HCEC 1CT (cell line): ENCODE measurements at regions not wholly inside any gene's neighbourhood (a gene's known extent, or its start where the extent isn't known, plus 50 kb on each side); places are given as distances from the start of the nearest gene placed in this dataset.
"Not testable (repeated sequence)": the region's sequence is repeated elsewhere in the genome, so short reads cannot be mapped to it uniquely, and the experiment has no call there.

Experiments
- DNase-seq: peaks from one replicate; pipeline ENCODE4 v3.0.0-alpha.2; 2017

DNA sequence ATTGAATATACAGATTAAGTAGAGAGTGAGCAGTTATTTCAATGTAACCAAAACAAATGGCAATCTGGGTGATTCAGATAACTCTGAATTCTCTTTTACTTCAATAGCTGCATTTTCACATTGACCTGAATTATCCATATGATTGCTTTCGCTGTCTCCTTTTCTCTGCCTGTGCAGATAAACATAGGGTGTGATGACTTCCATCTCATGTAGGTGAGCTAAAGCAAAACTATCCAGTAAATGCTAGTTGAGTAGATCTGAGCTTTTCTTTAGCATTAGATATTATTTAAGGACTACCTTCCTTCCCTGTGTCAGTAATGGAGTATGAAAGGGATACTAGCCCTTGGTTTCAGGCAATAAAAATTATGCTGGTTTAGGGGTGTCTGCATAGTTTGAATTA, 288.6 kb downstream of the OXSM start:
- no peak for DNase-seq

DNA sequence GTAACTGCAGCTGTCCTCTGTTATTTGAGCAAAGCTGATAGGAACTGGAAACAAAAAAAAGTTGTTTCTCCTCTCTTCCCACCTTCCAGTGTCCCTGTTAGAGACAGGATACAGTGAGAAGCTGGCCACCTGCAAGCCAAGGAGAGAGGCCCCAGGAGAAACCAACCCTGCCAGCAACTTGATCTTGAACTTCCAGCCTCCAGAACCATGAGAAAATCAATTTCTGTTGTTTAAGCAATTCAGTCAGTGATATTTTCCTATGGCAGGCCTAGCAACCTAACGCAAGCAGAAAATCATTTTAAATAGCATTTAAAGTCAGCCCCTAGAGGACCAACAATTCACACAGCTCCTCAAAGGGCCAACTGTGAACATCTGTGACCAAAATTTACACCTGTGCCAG, 291.3 kb downstream of the OXSM start:
- no peak for DNase-seq

DNA sequence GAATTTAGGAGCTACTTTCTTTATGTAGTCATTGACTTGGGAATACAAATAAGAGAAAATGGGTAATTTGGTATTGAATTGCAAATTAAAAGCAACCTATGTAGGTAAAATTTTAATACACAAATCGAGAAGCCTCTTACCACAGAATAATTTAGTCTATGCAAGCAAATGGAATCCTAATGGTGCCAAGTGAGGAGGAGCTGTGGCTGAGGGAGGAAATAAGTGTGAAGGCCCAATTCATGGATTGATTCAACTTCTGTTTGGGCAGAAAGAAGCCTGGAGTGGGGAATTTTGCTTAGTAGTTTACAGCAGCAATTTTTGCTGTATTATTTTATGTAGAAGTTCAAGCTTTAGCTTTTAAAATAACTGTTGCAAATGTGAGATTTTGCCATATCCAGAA, 291.9 kb downstream of the OXSM start:
- DNase-seq, result no peak

DNA sequence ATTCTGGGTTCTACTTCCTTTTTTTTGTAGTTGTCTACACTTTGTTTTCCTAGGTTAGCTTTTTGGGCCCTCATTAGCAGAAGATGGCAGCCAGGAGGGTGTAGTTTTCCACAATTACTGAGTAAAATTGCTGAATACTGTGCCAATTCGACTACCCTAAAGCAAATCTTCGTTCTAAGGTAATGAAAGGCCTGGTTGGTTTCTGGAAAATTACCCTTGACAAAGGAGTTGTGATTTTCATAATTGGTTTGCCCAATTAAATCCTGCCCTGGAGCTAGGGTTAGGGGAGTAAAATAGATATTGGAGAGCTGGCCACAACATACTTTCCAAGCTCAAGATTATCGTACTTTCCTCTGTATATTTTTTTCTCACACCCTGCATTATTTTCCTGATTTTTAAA, 293.0 kb downstream of the OXSM start:
- DNase-seq, result no peak

DNA sequence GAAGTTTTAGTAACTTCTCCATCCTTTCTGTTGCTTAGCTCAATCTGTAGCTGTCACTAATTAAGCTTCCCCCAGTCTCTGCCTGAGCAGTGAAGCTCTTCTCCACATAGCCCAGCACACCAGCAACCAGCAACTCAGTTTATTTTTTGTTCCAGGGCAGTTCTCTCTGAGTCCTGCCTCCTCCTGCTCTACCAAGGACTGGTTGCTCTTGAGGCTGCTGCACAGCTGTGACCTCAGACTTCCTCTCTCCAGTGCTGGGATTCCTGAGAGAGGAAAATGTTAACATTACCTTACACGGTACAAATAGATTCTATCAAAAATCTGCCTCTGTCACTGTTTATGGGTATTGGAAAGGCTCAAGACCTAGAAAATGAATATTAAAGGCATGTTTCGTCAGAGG, 294.7 kb downstream of the OXSM start:
- no peak for DNase-seq

DNA sequence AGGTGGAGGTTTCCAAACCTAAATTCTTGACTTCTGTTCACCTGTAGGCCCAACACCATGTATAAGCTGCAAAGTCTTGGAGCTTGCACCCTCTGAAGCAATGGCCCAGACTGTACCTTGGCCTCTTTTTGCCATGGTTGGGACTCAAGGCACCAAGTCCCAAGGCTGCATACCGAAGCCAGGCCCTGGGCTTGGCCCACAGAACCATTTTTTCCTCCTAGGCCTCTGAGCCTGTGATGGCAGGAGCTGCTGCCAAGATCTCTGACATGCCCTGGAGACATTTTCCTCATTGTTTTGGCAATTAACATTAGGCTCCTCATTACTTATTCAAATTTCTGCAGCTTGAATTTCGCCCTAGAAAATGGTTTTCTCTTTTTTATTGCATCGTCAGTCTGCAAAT, 297.9 kb downstream of the OXSM start:
- no peak for DNase-seq

DNA sequence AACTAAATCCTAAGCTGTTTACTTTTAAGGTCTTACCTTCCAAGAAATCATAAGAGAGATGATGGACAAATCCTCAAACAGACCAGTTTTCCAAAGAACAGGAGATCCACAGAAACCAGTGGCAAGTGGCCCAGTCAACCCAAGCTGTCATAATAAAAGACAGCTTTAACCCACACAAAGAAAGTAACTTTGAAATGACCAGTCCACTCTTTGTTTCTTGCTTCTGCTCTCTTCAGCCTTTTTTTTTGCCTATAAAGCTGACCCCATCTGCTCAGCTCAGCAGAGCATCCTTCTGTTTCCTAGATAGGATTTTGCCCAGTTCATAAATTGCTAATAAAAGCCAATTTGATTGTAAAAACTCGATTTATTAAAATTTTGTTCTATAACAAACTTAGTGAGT, 299.4 kb downstream of the OXSM start:
- DNase-seq, result no peak

DNA sequence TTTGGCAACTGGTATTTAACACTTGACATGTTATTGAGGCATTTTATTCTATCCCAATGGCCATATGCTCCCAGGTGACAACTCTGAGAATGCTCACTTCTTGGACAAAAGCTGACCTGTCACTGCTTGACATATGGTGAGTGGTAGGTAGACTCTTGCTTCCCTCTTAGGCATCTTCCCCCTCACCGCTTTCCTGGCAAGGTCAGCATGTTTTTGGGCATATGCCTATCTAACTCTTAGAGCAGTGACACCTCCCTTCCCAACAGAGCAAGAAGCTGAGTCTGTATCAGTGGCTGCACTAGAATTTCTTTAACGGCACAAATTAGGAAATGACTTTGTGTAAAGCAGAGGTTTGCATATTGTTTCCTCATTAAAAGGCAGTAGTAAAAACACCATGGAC, 300.7 kb downstream of the OXSM start:
- no peak for DNase-seq

DNA sequence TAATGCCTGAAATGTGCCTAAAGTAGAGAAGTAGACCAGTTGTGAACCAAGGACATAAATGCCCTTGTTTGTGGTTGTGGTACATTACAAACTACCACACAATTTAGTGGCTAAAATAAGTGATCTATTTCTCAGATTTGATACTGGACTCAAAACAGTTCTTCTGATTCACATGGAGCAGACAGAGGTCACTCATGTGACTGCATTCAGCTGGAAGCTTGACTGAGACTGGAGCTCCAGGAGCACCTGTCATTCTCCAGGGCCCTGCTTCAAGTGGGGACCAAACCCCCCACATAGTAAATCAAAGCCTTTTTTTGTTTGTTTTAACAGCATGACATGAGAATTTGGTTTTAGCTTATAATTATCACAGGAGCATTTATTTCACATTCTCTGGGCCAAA, 301.2 kb downstream of the OXSM start:
- no peak for DNase-seq

DNA sequence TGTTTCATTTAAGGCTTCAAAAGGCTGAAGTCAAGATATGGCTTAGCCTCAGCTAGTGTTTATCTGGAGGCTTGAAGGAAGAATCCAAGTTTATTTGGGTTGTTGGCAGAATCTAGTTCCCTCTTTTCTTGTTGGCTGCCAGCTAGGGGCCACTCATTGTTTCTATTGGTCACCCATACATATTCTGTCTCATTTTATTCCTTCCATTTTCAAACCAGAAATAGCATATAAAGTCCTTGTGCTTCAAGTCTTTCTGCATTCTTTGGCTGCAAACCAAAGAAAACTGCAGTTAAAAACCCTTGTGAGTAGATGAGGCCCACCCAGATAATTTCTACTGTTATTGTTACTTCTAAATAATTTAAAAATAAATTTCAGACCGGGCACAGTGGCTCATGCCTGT, 301.7 kb downstream of the OXSM start:
- no peak for DNase-seq

DNA sequence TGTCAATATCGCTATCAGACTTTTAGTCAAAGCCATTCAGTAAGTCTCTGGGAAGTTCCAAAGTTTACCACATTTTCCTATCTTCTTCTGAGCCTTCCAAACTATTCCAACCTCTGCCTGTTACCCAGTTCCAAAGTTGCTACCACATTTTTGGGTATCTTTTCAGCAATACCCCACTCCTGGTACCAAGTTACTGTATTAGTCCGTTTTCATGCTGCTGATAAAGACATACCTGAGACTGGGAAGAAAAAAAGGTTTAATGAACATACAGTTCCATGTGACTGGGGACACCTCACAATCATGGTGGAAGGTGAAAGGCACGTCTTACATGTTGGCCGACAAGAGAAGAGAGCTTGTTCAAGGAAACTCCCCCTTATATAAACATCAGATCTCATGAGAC, 307.2 kb downstream of the OXSM start:
- not testable (repeated sequence) for DNase-seq

DNA sequence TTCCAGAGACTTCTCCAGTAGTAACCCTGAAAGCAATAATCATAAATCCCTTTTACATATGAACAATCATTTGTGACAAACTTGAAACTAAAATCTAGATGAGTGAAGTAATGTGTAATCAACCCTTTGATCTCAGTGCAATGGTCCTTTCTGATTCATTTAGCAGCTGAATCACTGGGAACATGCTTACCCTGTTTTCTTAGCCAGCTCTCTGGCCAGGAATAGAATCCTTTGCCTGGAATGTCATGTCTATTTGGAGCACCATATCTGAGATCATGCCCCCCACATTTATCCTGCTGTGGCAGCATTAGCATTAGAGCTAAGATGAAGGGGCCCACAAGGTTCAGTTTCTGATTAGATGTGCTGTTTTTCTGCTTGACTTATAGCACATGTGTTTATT, 309.8 kb downstream of the OXSM start:
- no peak for DNase-seq

DNA sequence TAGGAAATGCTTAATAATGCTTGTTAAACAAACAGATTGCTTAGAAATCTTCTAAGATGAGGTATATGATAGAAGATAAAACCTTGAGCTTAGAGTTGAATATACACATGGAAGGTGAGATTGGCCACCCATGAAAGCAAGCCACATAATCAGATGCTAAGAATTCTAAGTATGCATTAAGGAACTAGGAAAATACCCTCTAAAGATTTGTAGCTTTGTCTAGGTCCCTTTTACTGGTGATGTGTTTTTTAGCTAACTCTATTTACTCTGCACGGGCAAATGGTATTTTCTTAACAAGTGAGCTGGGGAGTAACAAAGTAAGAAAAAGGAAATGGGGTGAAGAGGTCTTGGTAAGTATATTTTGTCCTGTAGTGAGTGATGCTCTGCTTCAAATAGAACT, 310.3 kb downstream of the OXSM start:
- DNase-seq, result no peak

DNA sequence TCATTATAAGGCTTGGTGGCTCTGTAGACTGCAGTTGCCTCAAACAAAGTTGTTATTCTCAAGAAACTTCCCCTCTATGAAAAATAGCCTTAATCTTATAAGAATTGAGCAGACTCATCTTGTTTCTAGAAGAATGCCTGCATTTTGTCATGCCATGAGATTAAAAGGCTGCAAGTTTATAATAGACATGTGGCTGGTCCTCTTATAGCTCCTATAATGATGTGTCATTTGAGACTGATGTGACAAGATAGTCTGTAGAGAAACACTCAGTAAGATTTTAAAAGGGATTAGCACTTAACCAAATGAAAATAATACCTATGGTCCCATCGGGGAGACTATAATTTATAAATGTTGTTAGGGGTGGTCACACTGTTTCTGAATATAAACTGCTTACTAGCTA, 312.5 kb downstream of the OXSM start:
- no peak for DNase-seq

DNA sequence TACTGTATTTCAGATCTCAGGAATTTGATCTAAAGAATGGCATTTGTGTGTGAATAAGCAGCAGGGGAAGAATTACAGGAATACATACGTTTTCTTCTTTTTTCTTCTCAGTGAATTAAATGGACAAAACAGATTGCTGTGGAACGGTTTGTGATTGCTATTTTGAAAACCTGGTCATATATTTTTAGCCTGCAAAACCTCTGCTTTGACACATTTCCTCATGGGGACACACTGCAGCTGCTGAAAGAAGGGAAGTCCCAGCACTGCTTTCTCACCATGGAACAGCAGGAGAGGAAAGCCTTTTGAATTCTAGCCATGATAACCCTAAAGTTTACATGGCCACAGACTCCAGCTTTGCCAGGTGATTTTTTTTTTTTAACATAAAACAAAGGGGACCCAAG, 315.0 kb downstream of the OXSM start:
- no peak for DNase-seq

DNA sequence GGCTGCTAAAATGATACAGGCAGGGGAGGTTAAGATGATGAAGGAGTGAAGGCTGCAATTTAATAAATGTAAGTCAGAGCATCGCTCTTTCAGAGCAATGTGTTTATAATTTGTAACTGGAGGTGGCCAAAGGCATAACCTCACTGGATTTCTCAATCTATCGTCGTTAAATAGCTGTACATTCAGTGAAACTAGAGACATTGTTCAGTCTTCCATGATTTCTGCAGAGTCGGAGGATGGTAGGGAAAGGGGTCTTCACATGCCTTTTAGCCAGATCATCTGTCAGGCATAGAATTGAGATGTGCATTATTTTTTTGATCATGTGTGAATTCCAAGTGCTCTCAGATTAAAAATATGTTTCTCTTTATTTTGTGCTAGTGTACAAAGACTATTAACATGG, 315.4 kb downstream of the OXSM start:
- DNase-seq, result no peak

DNA sequence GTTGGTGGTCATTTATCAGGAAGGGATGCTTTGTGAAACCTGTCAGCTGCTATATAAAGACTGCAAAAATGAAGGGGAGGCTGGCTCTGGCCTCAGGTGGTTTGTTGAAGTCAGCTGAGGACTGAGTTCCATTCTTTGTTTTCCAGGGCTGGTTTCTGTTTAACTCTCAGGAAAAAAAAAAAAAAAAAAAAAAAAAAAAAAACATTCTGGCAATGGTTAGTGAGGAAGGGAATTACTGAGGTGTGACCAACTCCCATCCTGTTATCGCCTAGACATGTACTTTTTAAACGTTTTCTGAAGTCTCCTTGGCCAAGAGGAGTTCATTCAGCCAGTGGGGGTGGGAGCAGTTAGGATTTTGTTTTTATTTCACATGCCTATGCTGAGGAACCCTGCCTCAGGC, 316.3 kb downstream of the OXSM start:
- DNase-seq, result no peak

DNA sequence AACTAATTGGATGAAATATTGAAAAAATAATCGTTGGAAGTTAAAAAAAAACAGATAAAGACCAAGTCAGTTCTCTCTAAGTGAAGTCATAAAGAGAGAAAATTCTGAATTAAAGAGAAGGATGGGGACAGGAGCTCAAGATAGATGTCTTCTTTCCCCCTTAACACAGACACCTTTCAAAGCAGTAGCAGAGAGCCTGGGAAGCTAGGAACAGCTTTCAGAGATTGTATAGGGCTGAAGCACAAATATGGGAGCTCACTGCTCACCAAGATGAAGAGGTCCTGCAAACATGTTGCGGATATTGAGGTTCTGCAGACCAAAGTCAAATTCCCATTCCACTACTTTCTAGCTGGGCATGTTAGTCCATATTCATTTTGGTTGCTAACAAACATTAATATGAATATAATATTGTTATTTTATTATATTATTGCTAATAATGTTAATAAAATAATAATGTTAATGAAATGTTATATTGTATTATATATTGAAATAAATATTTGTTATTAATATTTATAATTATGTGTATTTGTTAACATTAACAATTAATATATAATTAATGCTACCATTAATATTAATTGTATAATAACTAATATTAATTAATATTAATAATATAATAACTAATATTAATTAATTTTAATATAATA, 319.1 kb downstream of the OXSM start:
- DNase-seq, result no peak

DNA sequence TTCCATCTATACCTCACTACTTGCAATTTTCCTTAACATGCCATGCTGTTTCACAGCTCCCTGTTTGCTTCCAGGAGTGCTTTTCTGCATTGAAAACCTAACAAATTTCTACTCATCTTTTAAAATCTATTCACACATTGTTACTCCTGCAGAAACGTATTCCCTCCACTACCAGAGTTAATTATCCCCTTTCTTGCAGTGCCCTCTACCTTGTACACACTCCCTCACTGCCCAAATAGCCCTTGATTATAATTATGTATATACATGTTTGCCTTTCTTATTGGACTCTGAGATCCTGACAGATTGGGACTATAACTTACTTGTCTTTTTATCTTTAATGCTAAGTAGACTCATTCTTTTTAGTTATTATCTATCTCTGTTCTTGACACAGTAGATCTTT, 325.0 kb downstream of the OXSM start:
- DNase-seq, result no peak

DNA sequence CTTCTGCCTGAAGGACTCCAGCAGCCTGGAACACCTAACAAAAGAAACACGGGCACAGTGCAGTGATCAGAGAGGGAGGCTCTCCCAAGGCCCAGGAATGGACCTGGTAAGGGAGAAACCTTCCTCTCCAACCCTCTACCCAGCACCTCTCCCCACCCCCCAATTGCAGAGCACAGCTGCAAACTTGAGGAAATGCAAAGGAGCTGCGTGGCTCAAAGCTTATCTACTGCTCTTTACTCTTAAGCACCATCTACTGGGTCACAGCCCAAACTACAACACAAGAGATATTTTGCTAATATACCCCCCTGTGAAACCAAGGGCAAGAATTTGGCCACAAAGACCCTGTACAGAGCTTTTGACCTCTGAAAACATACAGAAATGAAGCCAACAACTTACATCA, 328.3 kb downstream of the OXSM start:
- DNase-seq, result no peak

DNA sequence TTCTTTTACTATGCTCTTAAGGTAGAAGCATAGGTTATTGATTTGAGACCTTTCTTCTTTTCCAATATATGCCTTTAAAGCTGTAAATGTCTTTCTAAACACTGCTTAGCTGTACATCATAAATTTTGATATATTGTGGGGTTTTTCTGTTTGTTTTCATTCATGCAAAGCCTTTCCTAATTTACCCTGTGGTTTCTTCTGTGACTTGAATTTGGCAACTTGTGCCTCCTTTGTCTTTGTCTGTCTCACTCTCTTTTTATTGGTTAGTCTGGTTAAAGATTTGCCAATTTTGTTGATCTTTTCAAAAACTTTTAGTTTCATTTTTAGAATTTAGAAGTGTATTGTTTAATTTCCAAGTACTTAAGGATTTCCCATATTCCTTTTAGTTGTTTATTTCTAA, 343.1 kb downstream of the OXSM start:
- no peak for DNase-seq

DNA sequence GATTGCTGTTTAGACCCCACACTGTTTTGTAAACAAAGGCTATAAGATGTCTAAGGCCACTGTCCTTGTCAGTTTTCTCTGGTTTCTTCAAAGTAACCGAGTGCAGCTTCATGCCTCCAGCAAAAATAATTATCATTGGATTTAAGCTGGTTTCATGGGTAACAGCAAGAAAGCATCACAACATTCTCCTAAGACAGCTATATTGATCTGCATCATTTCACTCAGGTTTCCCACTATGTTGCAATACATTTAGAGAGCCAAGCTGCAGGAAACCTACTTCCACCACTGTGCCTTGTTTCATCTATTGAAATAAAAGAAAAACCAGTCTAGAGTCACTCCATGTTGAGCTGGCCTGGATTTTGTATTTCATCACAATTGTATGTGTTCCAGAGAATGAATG, 351.4 kb downstream of the OXSM start:
- DNase-seq, result no peak

DNA sequence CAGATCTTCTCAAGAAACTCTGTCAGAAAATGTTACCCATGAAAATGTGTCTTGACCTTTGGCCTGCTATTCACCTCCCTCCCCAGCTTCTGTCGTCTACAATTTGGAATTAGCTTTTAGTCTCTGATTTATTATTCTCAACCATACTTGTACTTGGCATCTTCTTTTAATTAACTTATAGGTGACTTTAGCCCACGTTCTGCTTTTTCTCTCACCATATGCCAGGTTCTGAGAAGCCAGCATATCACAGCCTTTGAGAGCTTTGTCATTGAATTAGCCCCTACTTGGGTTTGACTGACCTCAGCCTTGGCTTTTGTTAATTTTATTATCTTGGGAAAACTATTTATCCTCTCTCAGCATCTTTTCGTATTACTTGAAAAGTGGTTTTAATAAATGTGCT, 355.9 kb downstream of the OXSM start:
- DNase-seq, result no peak

DNA sequence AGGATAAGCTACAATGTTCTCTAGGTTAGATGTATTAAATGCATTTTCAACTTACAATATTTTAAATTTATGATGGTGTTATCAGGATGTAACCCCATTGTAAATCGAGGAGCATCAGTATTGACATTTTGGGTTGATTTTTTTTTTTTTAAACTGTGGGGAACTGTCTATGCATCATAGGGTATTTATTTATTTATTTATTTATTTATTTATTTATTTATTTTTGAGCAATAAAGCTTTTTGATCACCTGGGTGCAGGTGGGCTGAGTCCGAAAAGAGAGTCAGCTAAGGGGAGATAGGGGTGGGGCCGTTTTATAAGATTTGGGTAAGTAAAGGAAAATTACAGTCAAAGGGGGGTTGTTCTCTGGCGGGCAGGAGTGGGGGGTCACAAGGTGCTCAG, 367.5 kb downstream of the OXSM start:
- not testable (repeated sequence) for DNase-seq

DNA sequence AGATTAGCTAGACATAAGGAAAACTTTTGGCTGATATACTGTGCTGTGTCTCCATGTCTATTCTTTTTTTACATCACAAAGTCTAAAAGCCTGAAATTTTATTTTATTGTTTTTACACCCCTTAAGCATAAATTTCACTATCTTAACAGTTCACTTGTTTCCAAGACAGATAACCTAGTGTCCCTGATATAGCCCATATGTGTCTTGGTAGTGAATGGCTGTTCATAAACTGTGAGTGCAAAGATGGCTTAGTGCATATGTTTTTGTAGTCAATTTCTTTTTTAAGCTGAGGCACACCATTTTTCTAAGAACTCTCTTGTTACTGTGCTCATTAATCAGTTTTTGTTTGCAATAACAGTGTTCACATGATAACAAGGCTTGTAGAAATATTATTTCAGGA, 381.1 kb downstream of the OXSM start:
- DNase-seq, result no peak

DNA sequence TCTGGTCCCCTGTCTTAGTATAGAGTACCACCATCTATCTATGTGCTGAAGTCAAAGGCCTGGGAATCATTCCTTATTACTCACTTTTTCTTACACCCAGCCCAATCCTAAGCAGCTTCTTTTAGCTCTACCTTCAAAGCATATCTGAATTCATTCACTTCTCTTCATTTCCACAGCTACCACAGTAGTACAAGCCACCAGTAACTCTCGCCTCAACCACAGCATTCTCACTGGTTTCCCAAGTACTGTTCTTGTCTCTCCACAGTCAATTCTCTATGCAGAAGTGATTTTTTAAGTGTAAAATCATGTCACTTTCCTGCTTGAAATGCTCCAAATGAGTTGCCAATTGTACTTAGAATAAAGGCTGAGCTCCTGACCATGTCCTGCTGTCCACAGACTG, 401.7 kb downstream of the OXSM start:
- DNase-seq, result no peak
